ENCODE measurements at regions not wholly inside any gene's neighbourhood (a gene's known extent, or its start where the extent isn't known, plus 50 kb on each side); places are given as distances from the start of the nearest gene placed in this dataset.

GRCh38 chr14:56709201-56709600 lies 101.1 kb downstream of the OTX2 start:
- DNase-seq, result no peak
- Histone ChIP-seq H3F3A (ENCODE audit: insufficient read depth) (no peaks in the 10 kb centered on the region), H2AFZ (no peak overlapping the region), H3K9ac (no peak overlapping the region), H3K79me2 (ENCODE audit: insufficient read depth) (no peaks in the 10 kb centered on the region), H3K4me2 (ENCODE audit: unreplicated experiment) (no peak overlapping the region), H3K4me3 (no peak overlapping the region), H3K36me3 (ENCODE audit: low read depth) (no peaks in the 10 kb centered on the region), H3K27ac (no peak overlapping the region), H4K20me1 (ENCODE audit: insufficient read depth) (no peaks in the 10 kb centered on the region), H3K9me2 (ENCODE audit: insufficient read depth) (no peaks in the 10 kb centered on the region), H3K4me1 (ENCODE audit: insufficient read depth) (no peaks in the 10 kb centered on the region), H3K9me3 (ENCODE audit: low read depth) (no peaks in the 10 kb centered on the region), H3K27me3 (replicated peaks; ENCODE audit: insufficient read depth) (no peaks in the 10 kb centered on the region)
- no peak for TF ChIP-seq EZH2phosphoT487 (IDR thresholded peaks at IDR 0.05; ENCODE audit: insufficient read depth, low read depth)
- TF ChIP-seq EZH2 (IDR thresholded peaks at IDR 0.05; ENCODE audit: insufficient read depth, poor library complexity, severe bottlenecking), result no peak
- in situ Hi-C loops (cut with MboI), result no loop called here
- WGBS, 2 experiments (ENCODE audit: low coverage in 1 of 2, low lambda C conversion rate in 2 of 2, missing lambda C conversion rate in 2 of 2), result 15 to 24% methylated on average over 3 of the region's 3 CpGs

GRCh38 chr14:56708704-56709103 lies 101.6 kb downstream of the OTX2 start:
- TF ChIP-seq EZH2phosphoT487 (IDR thresholded peaks at IDR 0.05; ENCODE audit: insufficient read depth, low read depth) (no peak), EZH2 (IDR thresholded peaks at IDR 0.05; ENCODE audit: insufficient read depth, poor library complexity, severe bottlenecking) (no peak)
- no peak for DNase-seq
- in situ Hi-C loops (cut with MboI), result no loop called here
- H4K20me1 ChIP-seq (ENCODE audit: insufficient read depth), result no peaks in the 10 kb centered on the region
- H2AFZ ChIP-seq, result no peak overlapping the region
- H3K4me1 ChIP-seq (ENCODE audit: insufficient read depth), result no peaks in the 10 kb centered on the region
- no peaks in the 10 kb centered on the region for H3K9me3 ChIP-seq (ENCODE audit: low read depth)
- H3K27me3 ChIP-seq (replicated peaks; ENCODE audit: insufficient read depth), result no peaks in the 10 kb centered on the region
- no peaks in the 10 kb centered on the region for H3F3A ChIP-seq (ENCODE audit: insufficient read depth)
- H3K27ac ChIP-seq, result no peak overlapping the region
- no peaks in the 10 kb centered on the region for H3K9me2 ChIP-seq (ENCODE audit: insufficient read depth)
- H3K4me2 ChIP-seq (ENCODE audit: unreplicated experiment), result no peak overlapping the region
- H3K9ac ChIP-seq, result no peak overlapping the region
- H3K36me3 ChIP-seq (ENCODE audit: low read depth), result no peaks in the 10 kb centered on the region
- H3K4me3 ChIP-seq, result no peak overlapping the region
- H3K79me2 ChIP-seq (ENCODE audit: insufficient read depth), result no peaks in the 10 kb centered on the region
- WGBS, 2 experiments (ENCODE audit: low coverage in 1 of 2, low lambda C conversion rate in 2 of 2, missing lambda C conversion rate in 2 of 2), result 25 to 31% methylated on average over 6 of the region's 6 CpGs

- Histone ChIP-seq H3K4me1 (ENCODE audit: insufficient read depth) (no peaks in the 10 kb centered on the region), H4K20me1 (ENCODE audit: insufficient read depth) (no peaks in the 10 kb centered on the region), H3K4me2 (ENCODE audit: unreplicated experiment) (no peak overlapping the region), H3K36me3 (ENCODE audit: low read depth) (no peaks in the 10 kb centered on the region), H3K9me3 (ENCODE audit: low read depth) (no peaks in the 10 kb centered on the region), H3K27me3 (replicated peaks; ENCODE audit: insufficient read depth) (no peaks in the 10 kb centered on the region), H3F3A (ENCODE audit: insufficient read depth) (no peaks in the 10 kb centered on the region), H3K4me3 (no peak overlapping the region), H3K9ac (no peak overlapping the region), H3K79me2 (ENCODE audit: insufficient read depth) (no peaks in the 10 kb centered on the region), H3K9me2 (ENCODE audit: insufficient read depth) (no peaks in the 10 kb centered on the region), H2AFZ (no peak overlapping the region), H3K27ac (no peak overlapping the region)
- in situ Hi-C loops (cut with MboI), result no loop called here
- no peak for DNase-seq
- TF ChIP-seq EZH2 (IDR thresholded peaks at IDR 0.05; ENCODE audit: insufficient read depth, poor library complexity, severe bottlenecking), result no peak
- TF ChIP-seq EZH2phosphoT487 (IDR thresholded peaks at IDR 0.05; ENCODE audit: insufficient read depth, low read depth), result no peak
- WGBS, 2 experiments (ENCODE audit: low coverage in 1 of 2, low lambda C conversion rate in 2 of 2, missing lambda C conversion rate in 2 of 2), result 28 to 36% methylated on average over 6 of the region's 6 CpGs
Observed at GRCh38 chr14:56703947-56704346, 106.3 kb downstream of the OTX2 start.

- no peaks in the 10 kb centered on the region for H3K79me2 ChIP-seq (ENCODE audit: insufficient read depth)
- TF ChIP-seq EZH2 (IDR thresholded peaks at IDR 0.05; ENCODE audit: insufficient read depth, poor library complexity, severe bottlenecking), result no peak
- no peak for TF ChIP-seq EZH2phosphoT487 (IDR thresholded peaks at IDR 0.05; ENCODE audit: insufficient read depth, low read depth)
- no peaks in the 10 kb centered on the region for H3K27me3 ChIP-seq (replicated peaks; ENCODE audit: insufficient read depth)
Observed at GRCh38 chr14:56702515-56702914, 107.8 kb downstream of the OTX2 start.

More at GRCh38 chr14:56702515-56702914, 107.8 kb downstream of the OTX2 start:
- WGBS, 2 experiments (ENCODE audit: low coverage in 1 of 2, low lambda C conversion rate in 2 of 2, missing lambda C conversion rate in 2 of 2), result 21 to 29% methylated on average over 9 of the region's 9 CpGs
- Histone ChIP-seq H3K9ac (no peak overlapping the region), H3K4me2 (ENCODE audit: unreplicated experiment) (no peak overlapping the region), H3K36me3 (ENCODE audit: low read depth) (no peaks in the 10 kb centered on the region), H3K27ac (no peak overlapping the region), H3K4me1 (ENCODE audit: insufficient read depth) (no peaks in the 10 kb centered on the region), H3F3A (ENCODE audit: insufficient read depth) (no peaks in the 10 kb centered on the region), H2AFZ (no peak overlapping the region), H3K9me3 (ENCODE audit: low read depth) (no peaks in the 10 kb centered on the region), H4K20me1 (ENCODE audit: insufficient read depth) (no peaks in the 10 kb centered on the region), H3K9me2 (ENCODE audit: insufficient read depth) (no peaks in the 10 kb centered on the region), H3K4me3 (no peak overlapping the region)
- no peak for DNase-seq
- in situ Hi-C loops (cut with MboI), result no loop called here
